ENCODE measurements at regions not wholly inside any gene's neighbourhood (a gene's known extent, or its start where the extent isn't known, plus 50 kb on each side); places are given as distances from the start of the nearest gene placed in this dataset.
"Not testable (repeated sequence)": the region's sequence is repeated elsewhere in the genome, so short reads cannot be mapped to it uniquely, and the experiment has no call there.

GRCh38 chr3:3383461-3383860 is 204.0 kb upstream of the CRBN start:
- ATAC-seq (replicated peaks) (no peak), DNase-seq (no peak)
- Mint-ChIP-seq H3K36me3 (ENCODE audit: insufficient read depth) (no peaks in the 10 kb centered on the region), H3K27me3 (peaks cover 0 to 9% of the 10 kb centered on the region in 2 donors), H3K4me1 (ENCODE audit: low read depth in 2 of 2) (no peaks in the 10 kb centered on the region), H3K27ac (no peak overlapping the region), H3K9me3 (peaks cover 0 to 4% of the 10 kb centered on the region in 2 donors), H3K4me3 (no peak overlapping the region)

DNA sequence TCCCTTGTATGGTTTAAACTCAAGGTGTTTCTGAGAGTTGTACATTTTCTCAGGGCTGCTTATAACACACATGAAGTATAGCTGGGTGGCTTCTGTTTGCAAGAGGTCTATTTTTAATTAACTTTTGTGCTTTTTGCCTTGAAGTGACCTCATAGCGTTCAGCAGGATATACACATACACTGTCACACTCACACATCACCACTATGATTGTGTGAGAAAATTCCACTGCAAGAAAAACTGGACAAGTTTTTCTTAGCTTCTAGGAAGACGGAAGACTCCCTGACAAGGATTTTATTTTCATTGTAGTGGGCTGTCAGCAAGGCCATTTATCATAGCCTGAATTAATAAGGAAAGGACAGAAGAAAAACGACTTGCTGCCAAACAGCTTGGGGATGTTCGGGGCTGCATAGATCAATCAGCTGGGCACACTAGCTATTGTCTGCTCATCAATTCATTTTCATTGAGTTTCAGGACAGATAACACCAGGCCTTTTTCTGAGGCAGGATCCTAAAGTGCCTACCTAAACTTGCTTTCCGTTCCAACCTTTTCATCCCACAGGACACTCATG is 192.8 kb upstream of the CRBN start:
- peaks cover 7 to 8% of the 10 kb centered on the region in 2 donors for H3K9me3 Mint-ChIP-seq
- DNase-seq (no peak), ATAC-seq (replicated peaks) (no peak)
- no peaks in the 10 kb centered on the region for H3K36me3 Mint-ChIP-seq (ENCODE audit: insufficient read depth)
- no peak overlapping the region for H3K27ac Mint-ChIP-seq
- peaks cover 0 to 7% of the 10 kb centered on the region in 2 donors for H3K27me3 Mint-ChIP-seq
- no peak overlapping the region for H3K4me3 Mint-ChIP-seq
- no peaks in the 10 kb centered on the region for H3K4me1 Mint-ChIP-seq (ENCODE audit: low read depth in 2 of 2)

GRCh38 chr3:3368306-3368705 is 188.8 kb upstream of the CRBN start:
- Mint-ChIP-seq H3K27me3 (peaks cover 0 to 7% of the 10 kb centered on the region in 2 donors), H3K9me3 (peaks cover 0 to 5% of the 10 kb centered on the region in 2 donors), H3K36me3 (ENCODE audit: insufficient read depth) (peaks cover 4% of the 10 kb centered on the region), H3K4me3 (no peak overlapping the region), H3K4me1 (ENCODE audit: low read depth in 2 of 2) (no peaks in the 10 kb centered on the region), H3K27ac (no peak overlapping the region)
- ATAC-seq (replicated peaks) = no peak
- DNase-seq = no peak

DNA sequence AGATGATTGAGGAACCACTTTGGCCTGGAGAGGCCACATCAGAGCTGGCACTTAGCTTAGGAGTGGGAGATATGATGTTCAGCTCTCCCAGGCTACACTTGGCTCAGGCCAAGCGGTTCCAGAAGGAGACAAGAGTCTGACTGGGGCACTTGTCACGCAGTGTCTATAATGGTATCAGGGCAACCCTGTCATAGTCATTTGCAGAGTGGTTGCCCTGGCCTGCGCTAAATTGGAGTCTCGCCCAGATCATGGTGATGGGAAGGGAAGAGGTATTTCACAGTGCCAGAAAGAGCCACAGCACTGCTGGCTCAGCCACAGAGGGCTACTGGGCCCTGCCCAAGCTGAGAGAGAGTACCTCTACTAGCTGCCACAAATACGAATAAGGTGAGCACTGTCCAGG is 186.9 kb upstream of the CRBN start:
- no peaks in the 10 kb centered on the region for H3K27me3 Mint-ChIP-seq
- DNase-seq (no peak), ATAC-seq (replicated peaks) (no peak)
- H3K27ac Mint-ChIP-seq = no peak overlapping the region
- no peaks in the 10 kb centered on the region for H3K9me3 Mint-ChIP-seq
- peaks cover 4% of the 10 kb centered on the region for H3K36me3 Mint-ChIP-seq (ENCODE audit: insufficient read depth)
- H3K4me3 Mint-ChIP-seq = no peak overlapping the region
- no peaks in the 10 kb centered on the region for H3K4me1 Mint-ChIP-seq (ENCODE audit: low read depth in 2 of 2)

- Mint-ChIP-seq H3K9me3 (no peaks in the 10 kb centered on the region), H3K4me3 (no peak overlapping the region), H3K27me3 (no peaks in the 10 kb centered on the region), H3K36me3 (ENCODE audit: insufficient read depth) (peaks cover 4% of the 10 kb centered on the region), H3K27ac (no peak overlapping the region), H3K4me1 (ENCODE audit: low read depth in 2 of 2) (no peaks in the 10 kb centered on the region)
- no peak for ATAC-seq (replicated peaks)
- no peak for DNase-seq
Measured at GRCh38 chr3:3365716-3366115, 186.2 kb upstream of the CRBN start.

GRCh38 chr3:3356846-3357245 is 177.4 kb upstream of the CRBN start:
- ATAC-seq (replicated peaks) (no peak), DNase-seq (no peak)
- H3K27me3 Mint-ChIP-seq = peaks cover 0 to 9% of the 10 kb centered on the region in 2 donors
- no peaks in the 10 kb centered on the region for H3K4me1 Mint-ChIP-seq (ENCODE audit: low read depth in 2 of 2)
- no peak overlapping the region for H3K4me3 Mint-ChIP-seq
- no peaks in the 10 kb centered on the region for H3K36me3 Mint-ChIP-seq (ENCODE audit: insufficient read depth)
- no peak overlapping the region for H3K27ac Mint-ChIP-seq
- peaks cover 0 to 2% of the 10 kb centered on the region in 2 donors for H3K9me3 Mint-ChIP-seq

DNA sequence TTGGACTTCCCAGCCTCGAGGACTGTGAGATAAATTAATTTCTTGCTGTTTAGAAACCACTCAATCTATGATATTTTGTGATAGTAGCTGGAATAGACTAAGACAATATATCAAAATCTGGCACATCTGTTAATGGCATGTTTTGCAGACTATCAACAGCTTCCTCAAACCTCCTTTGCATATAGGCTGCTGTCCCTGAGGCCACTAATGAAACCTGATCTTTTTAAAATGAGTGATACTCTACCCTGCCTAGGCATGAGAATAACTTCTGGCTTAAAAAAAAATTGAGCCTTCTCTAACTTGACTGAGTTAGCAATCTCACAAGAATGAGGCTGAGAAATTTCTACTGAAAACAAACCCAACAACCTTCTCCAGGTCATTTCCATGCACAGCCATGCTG is 176.0 kb upstream of the CRBN start:
- peaks cover 0 to 9% of the 10 kb centered on the region in 2 donors for H3K27me3 Mint-ChIP-seq
- no peaks in the 10 kb centered on the region for H3K4me1 Mint-ChIP-seq (ENCODE audit: low read depth in 2 of 2)
- DNase-seq (no peak), ATAC-seq (replicated peaks) (no peak)
- no peak overlapping the region for H3K4me3 Mint-ChIP-seq
- no peak overlapping the region for H3K27ac Mint-ChIP-seq
- H3K9me3 Mint-ChIP-seq = peaks cover 0 to 2% of the 10 kb centered on the region in 2 donors
- H3K36me3 Mint-ChIP-seq (ENCODE audit: insufficient read depth) = no peaks in the 10 kb centered on the region

DNA sequence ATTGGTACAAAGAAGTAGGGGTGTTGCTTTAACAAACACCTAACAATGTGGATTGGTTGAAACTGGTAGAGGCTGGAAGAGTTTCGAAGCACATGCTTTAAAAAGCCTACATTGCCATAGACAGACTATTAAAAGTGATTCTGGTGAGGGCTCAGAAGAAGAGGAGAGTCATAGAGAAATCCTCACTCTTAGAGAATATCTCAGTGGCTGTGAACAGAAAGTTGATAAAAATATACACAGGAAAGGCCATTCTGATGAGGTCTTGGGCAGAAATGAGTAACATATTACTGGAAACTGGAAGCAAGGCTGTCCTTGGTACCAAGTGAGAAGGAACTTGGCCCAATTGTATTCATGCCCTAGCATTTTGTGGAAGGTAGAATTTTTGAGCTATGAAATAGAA is 173.7 kb upstream of the CRBN start:
- Mint-ChIP-seq H3K36me3 (ENCODE audit: insufficient read depth) (no peaks in the 10 kb centered on the region), H3K27me3 (peaks cover 0 to 8% of the 10 kb centered on the region in 2 donors), H3K27ac (no peak overlapping the region), H3K4me3 (no peak overlapping the region), H3K9me3 (peaks cover 0 to 2% of the 10 kb centered on the region in 2 donors), H3K4me1 (ENCODE audit: low read depth in 2 of 2) (no peaks in the 10 kb centered on the region)
- DNase-seq = no peak
- ATAC-seq (replicated peaks) = no peak

GRCh38 chr3:3351226-3351625 is 171.7 kb upstream of the CRBN start:
- no peak overlapping the region for H3K4me3 Mint-ChIP-seq
- peaks cover 0 to 2% of the 10 kb centered on the region in 2 donors for H3K9me3 Mint-ChIP-seq
- H3K36me3 Mint-ChIP-seq (ENCODE audit: insufficient read depth) = no peaks in the 10 kb centered on the region
- H3K4me1 Mint-ChIP-seq (ENCODE audit: low read depth in 2 of 2) = no peaks in the 10 kb centered on the region
- H3K27me3 Mint-ChIP-seq = no peaks in the 10 kb centered on the region
- no peak overlapping the region for H3K27ac Mint-ChIP-seq
- DNase-seq = no peak
- no peak for ATAC-seq (replicated peaks)

DNA sequence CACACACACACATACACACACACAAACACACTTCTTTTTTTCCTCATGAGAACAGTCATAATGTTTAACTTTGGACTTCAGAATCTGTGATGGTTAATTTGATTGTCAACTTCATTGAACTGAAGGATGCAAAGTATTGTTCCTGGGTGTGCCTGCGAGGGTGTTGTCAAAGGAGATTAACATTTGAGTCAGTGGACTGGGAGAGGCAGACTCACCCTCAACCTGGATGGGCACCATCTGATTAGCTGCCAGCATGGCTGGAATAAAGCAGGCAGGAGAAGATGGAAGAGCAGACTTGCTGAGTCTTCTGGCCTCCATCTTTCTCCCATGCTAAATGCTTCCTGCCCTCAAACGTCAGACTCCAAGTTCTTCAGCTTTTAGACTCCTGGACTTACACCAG is 167.6 kb upstream of the CRBN start:
- not testable (repeated sequence) for H3K4me1 Mint-ChIP-seq (ENCODE audit: low read depth in 2 of 2); H3K27ac Mint-ChIP-seq

GRCh38 chr3:3346556-3346955 is 167.1 kb upstream of the CRBN start:
- H3K36me3 Mint-ChIP-seq (ENCODE audit: insufficient read depth) = no peaks in the 10 kb centered on the region
- DNase-seq (no peak), ATAC-seq (replicated peaks) (no peak)
- H3K9me3 Mint-ChIP-seq = peaks cover 0 to 3% of the 10 kb centered on the region in 2 donors
- no peaks in the 10 kb centered on the region for H3K4me1 Mint-ChIP-seq (ENCODE audit: low read depth in 2 of 2)
- H3K27me3 Mint-ChIP-seq = peaks cover 8 to 9% of the 10 kb centered on the region in 2 donors
- no peak overlapping the region for H3K27ac Mint-ChIP-seq
- H3K4me3 Mint-ChIP-seq = no peak overlapping the region

More for the DNA sequence above, 167.6 kb upstream of the CRBN start:
- not testable (repeated sequence) for DNase-seq; H3K4me3 Mint-ChIP-seq; H3K9me3 Mint-ChIP-seq; ATAC-seq (replicated peaks); H3K27me3 Mint-ChIP-seq; H3K36me3 Mint-ChIP-seq (ENCODE audit: insufficient read depth)

DNA sequence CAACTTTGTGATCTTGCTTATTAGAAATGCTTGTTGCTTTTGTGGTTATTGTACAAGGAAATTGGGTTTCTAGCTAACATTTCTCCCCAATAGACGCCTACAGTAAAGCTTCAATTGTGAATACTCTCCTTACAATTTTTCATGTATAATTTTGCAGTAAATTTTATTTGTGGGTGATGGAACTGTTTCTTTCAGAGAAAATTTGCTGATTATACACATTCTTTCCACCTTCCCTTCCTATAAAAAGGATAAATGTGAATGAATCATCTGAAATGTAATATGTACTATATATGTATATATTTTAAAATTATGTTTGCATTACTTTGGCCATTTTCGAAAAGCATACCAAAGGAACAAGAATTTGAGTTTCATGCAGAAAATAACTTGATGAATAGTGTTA is 162.7 kb upstream of the CRBN start:
- H3K9me3 Mint-ChIP-seq = peaks cover 0 to 3% of the 10 kb centered on the region in 2 donors
- H3K36me3 Mint-ChIP-seq (ENCODE audit: insufficient read depth) = no peaks in the 10 kb centered on the region
- ATAC-seq (replicated peaks) (no peak), DNase-seq (no peak)
- H3K27ac Mint-ChIP-seq = no peak overlapping the region
- peaks cover 8 to 9% of the 10 kb centered on the region in 2 donors for H3K27me3 Mint-ChIP-seq
- H3K4me1 Mint-ChIP-seq (ENCODE audit: low read depth in 2 of 2) = peaks cover 0 to under 1% of the 10 kb centered on the region in 2 donors
- H3K4me3 Mint-ChIP-seq = no peak overlapping the region

DNA sequence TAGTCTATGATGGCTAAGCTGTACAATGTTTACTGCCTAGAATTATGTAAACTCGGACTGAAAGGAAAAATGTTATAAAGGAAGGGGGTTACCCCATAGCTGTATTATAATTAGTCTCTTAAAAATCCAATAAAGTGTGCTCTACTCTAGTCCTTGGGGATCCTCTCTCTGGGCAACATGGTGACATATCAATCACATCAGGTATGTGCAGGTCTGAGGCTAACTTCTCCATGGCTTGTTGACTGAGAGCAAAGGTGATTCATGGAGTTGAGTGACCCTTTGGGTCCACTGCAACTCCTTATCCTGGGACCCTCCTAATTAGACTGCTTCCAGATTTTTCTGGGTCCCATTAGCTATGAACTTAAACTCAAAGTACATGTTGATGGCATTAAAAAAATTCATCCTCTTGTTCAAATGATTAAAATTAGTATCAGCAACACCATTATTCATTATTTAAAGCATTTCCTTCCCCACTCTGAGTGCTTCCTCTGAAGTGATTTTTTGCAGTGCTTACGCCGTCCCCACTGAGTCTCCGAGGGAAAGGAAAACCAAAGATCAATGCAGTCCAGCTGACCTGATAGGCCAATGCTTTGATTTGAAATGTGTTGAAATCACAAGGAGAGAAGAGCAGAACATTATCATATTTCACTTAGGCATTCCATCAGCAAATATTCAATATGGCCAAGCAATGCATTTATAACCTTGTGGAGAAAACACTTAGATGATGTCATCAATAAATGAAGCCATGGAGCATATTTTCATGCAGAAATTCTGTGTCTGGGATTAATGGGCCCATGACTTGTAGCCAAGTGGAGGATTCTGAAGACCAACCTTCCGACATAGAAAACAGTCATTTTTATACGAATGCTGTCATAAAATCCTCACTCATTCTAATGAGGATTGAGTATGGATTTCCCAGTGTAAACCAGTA is 161.7 kb upstream of the CRBN start:
- H3K36me3 Mint-ChIP-seq (ENCODE audit: insufficient read depth) = no peaks in the 10 kb centered on the region
- H3K4me1 Mint-ChIP-seq (ENCODE audit: low read depth in 2 of 2) = peaks cover 0 to 4% of the 10 kb centered on the region in 2 donors
- DNase-seq (no peak), ATAC-seq (replicated peaks) (no peak)
- H3K27ac Mint-ChIP-seq = no peak overlapping the region
- peaks cover 8 to 9% of the 10 kb centered on the region in 2 donors for H3K27me3 Mint-ChIP-seq
- peaks cover 0 to 5% of the 10 kb centered on the region in 2 donors for H3K9me3 Mint-ChIP-seq
- H3K4me3 Mint-ChIP-seq = no peak overlapping the region

GRCh38 chr3:3340526-3340925 is 161.0 kb upstream of the CRBN start:
- H3K4me3 Mint-ChIP-seq = no peak overlapping the region
- no peak overlapping the region for H3K27ac Mint-ChIP-seq
- no peak for ATAC-seq (replicated peaks)
- H3K4me1 Mint-ChIP-seq (ENCODE audit: low read depth in 2 of 2) = peaks cover 0 to 4% of the 10 kb centered on the region in 2 donors
- H3K36me3 Mint-ChIP-seq (ENCODE audit: insufficient read depth) = no peaks in the 10 kb centered on the region
- H3K27me3 Mint-ChIP-seq = peaks cover 8 to 9% of the 10 kb centered on the region in 2 donors
- peaks cover 0 to 5% of the 10 kb centered on the region in 2 donors for H3K9me3 Mint-ChIP-seq
- no peak for DNase-seq

All from effector memory CD8-positive, alpha-beta T cell (primary cell).